Keratinocyte (primary cell): ENCODE measurements at regions not wholly inside any gene's neighbourhood (a gene's known extent, or its start where the extent isn't known, plus 50 kb on each side); places are given as distances from the start of the nearest gene placed in this dataset.

ENCODE experiments used
- DNase-seq: peaks from one replicate; pipeline ENCODE4 v3.0.0-alpha.2; 2011; ENCODE audit warnings: low read depth, missing footprints, low spot score
- FAIRE-seq: peaks from 2 replicates; lab custom pipeline; 2011; peaks lifted over from hg19 to GRCh38; lab: Jason Lieb, UNC
- H2AFZ ChIP-seq: 2 replicates; pipeline ENCODE4 v1.6.0; 2012; ENCODE audit warnings: low read length, control low read depth, inconsistent platforms; ENCODE audit not compliant: control insufficient read depth
- H3K27ac ChIP-seq: 2 replicates; pipeline ENCODE4 v1.5.1; 2011; ENCODE audit warnings: low read length; ENCODE audit not compliant: control insufficient read depth, insufficient read depth
- H3K27me3 ChIP-seq: 3 replicates; pipeline ENCODE4 v1.6.0; 2011; ENCODE audit warnings: low read length; ENCODE audit not compliant: control insufficient read depth, insufficient read depth; ENCODE audit errors: extremely low read depth
- H3K36me3 ChIP-seq, 2 experiments: 2 replicates in 1 of 2; 3 replicates in 1 of 2; pipeline ENCODE4 v1.5.1; 2011; ENCODE audit warnings: low read length in 2 of 2, mild to moderate bottlenecking in 1 of 2; ENCODE audit not compliant: control insufficient read depth in 2 of 2, insufficient read depth in 2 of 2; ENCODE audit errors: extremely low read depth in 1 of 2
- H3K4me1 ChIP-seq: 3 replicates; pipeline ENCODE4 v1.5.1; 2011; ENCODE audit warnings: low read length; ENCODE audit not compliant: control insufficient read depth, insufficient read depth; ENCODE audit errors: extremely low read depth
- H3K4me2 ChIP-seq: 3 replicates; pipeline ENCODE4 v1.6.0; 2011; ENCODE audit warnings: low read depth, low read length; ENCODE audit not compliant: control insufficient read depth, insufficient read depth; ENCODE audit errors: extremely low read depth
- H3K4me3 ChIP-seq, 3 experiments: fragments of 200-600 bp in 1 of 3; sonication (generic) in 1 of 3; 2 replicates in 2 of 3; 3 replicates in 1 of 3; pipeline ENCODE4 v1.5.1; 2011 to 2016; ENCODE audit warnings: low read length in 3 of 3, mild to moderate bottlenecking in 3 of 3, control low read depth in 2 of 3, inconsistent platforms in 1 of 3, low read depth in 1 of 3, mixed read lengths in 1 of 3, mixed run types in 1 of 3, moderate library complexity in 1 of 3; ENCODE audit not compliant: control insufficient read depth in 2 of 3, insufficient read depth in 2 of 3; ENCODE audit errors: extremely low read depth in 1 of 3
- H3K79me2 ChIP-seq: 2 replicates; pipeline ENCODE4 v1.6.0; 2012; ENCODE audit warnings: low read length; ENCODE audit not compliant: control insufficient read depth, insufficient read depth
- H3K9ac ChIP-seq: 3 replicates; pipeline ENCODE4 v1.6.0; 2011; ENCODE audit warnings: low read length; ENCODE audit not compliant: control insufficient read depth, insufficient read depth; ENCODE audit errors: extremely low read depth
- H3K9me1 ChIP-seq: 3 replicates; pipeline ENCODE4 v1.6.0; 2011; ENCODE audit warnings: low read length; ENCODE audit not compliant: control insufficient read depth, insufficient read depth; ENCODE audit errors: extremely low read depth
- H3K9me3 ChIP-seq: 2 replicates; pipeline ENCODE4 v1.5.1; 2012; ENCODE audit warnings: low read depth, low read length; ENCODE audit not compliant: control insufficient read depth
- H4K20me1 ChIP-seq: 3 replicates; pipeline ENCODE4 v1.6.0; 2011; ENCODE audit warnings: low read length; ENCODE audit not compliant: control insufficient read depth, insufficient read depth; ENCODE audit errors: extremely low read depth
- CTCF ChIP-seq, 3 experiments: IDR thresholded peaks in 1 of 3; conservative IDR thresholded peaks in 1 of 3; optimal IDR thresholded peaks in 1 of 3; 2 replicates in 2 of 3; 3 replicates in 1 of 3; pipeline versions ENCODE3 to v1.5.1; 2011; ENCODE audit warnings: low read length in 3 of 3, mild to moderate bottlenecking in 3 of 3, moderate library complexity in 2 of 3, control low read depth in 1 of 3, inconsistent platforms in 1 of 3; ENCODE audit not compliant: insufficient read depth in 2 of 3; ENCODE audit errors: extremely low read depth in 1 of 3
- EZH2 ChIP-seq: IDR thresholded peaks from one replicate; pipeline ENCODE4 v1.6.1; 2012; ENCODE audit warnings: inconsistent platforms, mild to moderate bottlenecking, low read length, moderate library complexity
- dilution Hi-C: fragments of 300-500 bp; cut with MboI; formaldehyde crosslinking; loops from one replicate; pipeline ENCODE4 v1.7.0; 2020; ENCODE audit warnings: low sequenced_read_pairs; ENCODE audit not compliant: extremely low pct_ligation_motif_present

GRCh38 chr2:72040629-72041571 is 106.8 kb downstream of the CYP26B1 start:
- Histone ChIP-seq H3K4me1 (peaks cover 57% of the 10 kb centered on the region), H3K9ac (peak overlapping the region; percentile 49), H3K27me3 (no peaks in the 10 kb centered on the region), H3K4me2 (peak overlapping the region; percentile 63), H3K9me1 (no peaks in the 10 kb centered on the region), H3K36me3 (no peaks in the 10 kb centered on the region), H3K79me2 (no peaks in the 10 kb centered on the region), H2AFZ (no peak overlapping the region), H3K9me3 (no peaks in the 10 kb centered on the region), H3K4me3 (peak overlapping the region in 2 of 3 experiments; percentile 18 to 37), H3K27ac (peak overlapping the region; percentile 81), H4K20me1 (no peaks in the 10 kb centered on the region)
- dilution Hi-C loops: no loop called here
- TF ChIP-seq EZH2 (no peak), CTCF (optimal IDR thresholded peaks at IDR 0.05 in 1 of 3, IDR thresholded peaks at IDR 0.05 in 1 of 3, conservative IDR thresholded peaks at IDR 0.05 in 1 of 3; ENCODE audit: extremely low read depth in 1 of 3, insufficient read depth in 2 of 3, low read length in 3 of 3) (no peak)
- peak; percentile 61 for DNase-seq
- FAIRE-seq: peak; percentile 99

DNA sequence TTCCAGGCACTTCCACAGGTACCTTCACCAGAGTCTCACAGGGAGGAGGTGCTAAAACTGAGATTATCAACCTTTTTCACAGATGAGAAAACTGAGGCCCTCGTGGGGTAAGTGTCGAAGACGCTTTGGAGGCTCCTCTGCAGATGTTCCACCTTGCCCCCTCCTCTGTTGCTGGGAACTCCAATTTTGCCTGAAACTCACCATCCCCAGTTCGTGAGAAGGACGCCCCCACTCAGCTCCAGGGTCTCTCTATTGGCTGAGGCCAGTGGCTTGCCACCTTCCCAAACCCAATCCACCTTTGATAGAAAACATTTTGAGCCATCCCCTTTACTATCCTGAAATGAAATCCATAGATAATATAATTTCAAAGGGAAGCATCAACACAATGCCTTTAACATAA is 109.1 kb downstream of the CYP26B1 start:
- FAIRE-seq (no peak), DNase-seq (no peak)
- H3K9me3 ChIP-seq: no peaks in the 10 kb centered on the region
- H3K9me1 ChIP-seq: no peaks in the 10 kb centered on the region
- no peak overlapping the region for H3K4me3 ChIP-seq
- H3K79me2 ChIP-seq: no peaks in the 10 kb centered on the region
- H3K9ac ChIP-seq: no peak overlapping the region
- H3K36me3 ChIP-seq: no peaks in the 10 kb centered on the region
- no peaks in the 10 kb centered on the region for H4K20me1 ChIP-seq
- TF ChIP-seq CTCF (optimal IDR thresholded peaks at IDR 0.05 in 1 of 3, IDR thresholded peaks at IDR 0.05 in 1 of 3, conservative IDR thresholded peaks at IDR 0.05 in 1 of 3; ENCODE audit: extremely low read depth in 1 of 3, insufficient read depth in 2 of 3, low read length in 3 of 3): no peak
- no peak for TF ChIP-seq EZH2
- peaks cover 67% of the 10 kb centered on the region for H3K4me1 ChIP-seq
- no peak overlapping the region for H3K27ac ChIP-seq
- dilution Hi-C loops: no loop called here
- H3K27me3 ChIP-seq: no peaks in the 10 kb centered on the region
- H3K4me2 ChIP-seq: no peak overlapping the region
- H2AFZ ChIP-seq: no peak overlapping the region
